NOMO-1 (cell line): ENCODE measurements at regions not wholly inside any gene's neighbourhood (a gene's known extent, or its start where the extent isn't known, plus 50 kb on each side); places are given as distances from the start of the nearest gene placed in this dataset.
"Not testable (repeated sequence)": the region's sequence is repeated elsewhere in the genome, so short reads cannot be mapped to it uniquely, and the experiment has no call there.

Source experiments
- DNase-seq, 2 experiments: peaks; one replicate each; lab custom pipeline; 2025; ENCODE audit not compliant: unreplicated experiment in 2 of 2; lab: John Stamatoyannopoulos, UW

- no peak for DNase-seq
Measured at GRCh38 chr12:74227846-74228545, 309.6 kb upstream of the ATXN7L3B start.

DNA sequence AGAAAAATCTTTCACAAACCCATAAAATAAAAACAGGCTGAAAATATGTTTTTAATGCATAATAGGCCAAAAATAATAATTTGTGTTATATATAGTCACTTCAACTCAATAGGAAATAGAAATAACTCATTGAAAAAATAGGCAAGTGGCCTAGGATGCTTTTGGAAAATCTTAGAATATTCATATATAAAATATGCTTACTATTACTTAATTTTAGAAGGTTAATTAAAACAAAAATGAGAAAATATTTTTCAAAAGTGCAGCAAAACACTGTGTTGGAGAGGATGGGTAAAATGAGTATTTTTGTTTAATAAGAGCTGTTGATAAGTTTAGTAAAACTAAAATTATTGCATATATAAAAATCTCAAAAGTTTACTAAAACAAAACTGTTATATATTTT is 308.0 kb upstream of the ATXN7L3B start:
- no peak for DNase-seq

DNA sequence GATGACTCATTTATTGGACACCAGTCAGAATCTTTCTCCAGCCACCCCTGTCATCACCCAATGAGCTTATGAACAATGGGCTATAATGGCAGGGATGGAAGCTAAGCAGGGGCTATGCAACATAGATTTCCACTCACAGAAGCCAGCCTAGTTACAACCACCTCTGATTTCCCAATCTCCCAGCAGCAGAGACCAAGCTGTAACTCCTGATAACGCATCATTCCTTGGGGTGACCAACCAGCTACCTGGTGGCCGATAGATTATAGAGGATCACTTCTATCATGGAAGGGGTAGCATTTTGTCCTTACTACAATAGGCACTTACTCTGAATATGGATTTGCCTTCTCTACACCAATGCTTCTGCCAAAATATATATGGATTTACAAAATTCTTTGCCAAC is 302.3 kb upstream of the ATXN7L3B start:
- no peak for DNase-seq

- no peak for DNase-seq
Measured at GRCh38 chr12:74241341-74241740, 296.3 kb upstream of the ATXN7L3B start.

GRCh38 chr12:74242088-74242487 is 295.5 kb upstream of the ATXN7L3B start:
- no peak for DNase-seq

- no peak for DNase-seq
Measured at GRCh38 chr12:74245458-74245857, 292.2 kb upstream of the ATXN7L3B start.

GRCh38 chr12:74250891-74251290 is 286.7 kb upstream of the ATXN7L3B start:
- DNase-seq: no peak

GRCh38 chr12:74253826-74254225 is 283.8 kb upstream of the ATXN7L3B start:
- DNase-seq: not testable (repeated sequence)

DNA sequence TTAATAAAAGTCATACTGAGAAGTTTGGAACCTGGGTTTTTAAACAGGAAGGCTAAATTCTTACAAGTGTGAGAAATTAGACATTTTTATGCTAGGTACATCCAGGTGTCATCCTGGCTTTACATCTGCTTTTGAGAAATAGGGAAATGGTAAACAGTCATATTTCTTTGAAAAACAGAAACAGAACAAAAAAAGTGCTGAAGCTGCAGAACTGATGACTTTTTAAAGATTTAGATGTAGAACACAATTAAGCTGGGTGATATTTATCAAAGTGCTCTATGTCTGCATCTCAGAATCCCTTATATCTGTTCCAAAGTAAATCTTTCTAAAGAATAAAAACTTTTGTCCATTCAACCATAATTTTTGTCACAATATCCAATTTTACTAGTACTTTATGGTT is 282.9 kb upstream of the ATXN7L3B start:
- DNase-seq: no peak

DNA sequence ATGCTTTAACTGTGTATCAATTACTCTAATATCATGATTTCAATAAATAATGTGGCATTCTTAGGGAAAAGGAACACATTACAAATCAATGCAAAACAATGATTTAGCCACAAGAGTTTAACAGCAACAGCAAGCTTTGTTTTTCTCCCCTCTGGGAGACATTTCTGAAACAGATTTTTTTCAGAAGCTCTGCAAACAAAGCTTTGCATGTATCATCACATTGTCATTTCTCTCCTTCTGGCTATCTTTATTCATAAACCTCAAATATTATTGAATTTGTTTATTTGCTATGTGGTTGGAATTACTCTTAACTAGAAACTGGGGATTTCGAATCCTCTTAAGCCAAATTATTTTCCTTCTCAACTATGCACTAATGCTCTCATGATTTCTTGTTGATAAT is 278.4 kb upstream of the ATXN7L3B start:
- no peak for DNase-seq

- no peak for DNase-seq
Measured at GRCh38 chr12:74264692-74265091, 272.9 kb upstream of the ATXN7L3B start.

DNA sequence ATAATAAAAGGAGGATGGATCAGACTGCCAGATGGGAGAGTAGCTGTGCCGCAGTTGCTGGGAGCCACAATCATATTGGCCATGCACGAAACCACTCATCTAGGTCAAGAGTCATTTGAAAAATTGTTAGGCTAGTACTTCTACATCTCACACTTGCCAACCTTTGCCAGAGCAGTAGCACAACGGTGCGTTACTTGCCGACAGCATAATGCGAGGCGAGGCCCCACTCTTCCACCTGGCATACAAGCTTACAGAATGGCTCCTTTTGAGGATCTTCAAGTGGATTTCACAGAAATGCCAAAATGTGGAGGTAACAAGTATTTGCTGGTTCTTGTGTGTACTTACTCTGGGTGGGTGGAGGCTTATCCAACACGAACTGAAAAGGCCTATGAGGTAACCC is 268.3 kb upstream of the ATXN7L3B start:
- not testable (repeated sequence) for DNase-seq

GRCh38 chr12:74280156-74280655 is 257.4 kb upstream of the ATXN7L3B start:
- DNase-seq: no peak

DNA sequence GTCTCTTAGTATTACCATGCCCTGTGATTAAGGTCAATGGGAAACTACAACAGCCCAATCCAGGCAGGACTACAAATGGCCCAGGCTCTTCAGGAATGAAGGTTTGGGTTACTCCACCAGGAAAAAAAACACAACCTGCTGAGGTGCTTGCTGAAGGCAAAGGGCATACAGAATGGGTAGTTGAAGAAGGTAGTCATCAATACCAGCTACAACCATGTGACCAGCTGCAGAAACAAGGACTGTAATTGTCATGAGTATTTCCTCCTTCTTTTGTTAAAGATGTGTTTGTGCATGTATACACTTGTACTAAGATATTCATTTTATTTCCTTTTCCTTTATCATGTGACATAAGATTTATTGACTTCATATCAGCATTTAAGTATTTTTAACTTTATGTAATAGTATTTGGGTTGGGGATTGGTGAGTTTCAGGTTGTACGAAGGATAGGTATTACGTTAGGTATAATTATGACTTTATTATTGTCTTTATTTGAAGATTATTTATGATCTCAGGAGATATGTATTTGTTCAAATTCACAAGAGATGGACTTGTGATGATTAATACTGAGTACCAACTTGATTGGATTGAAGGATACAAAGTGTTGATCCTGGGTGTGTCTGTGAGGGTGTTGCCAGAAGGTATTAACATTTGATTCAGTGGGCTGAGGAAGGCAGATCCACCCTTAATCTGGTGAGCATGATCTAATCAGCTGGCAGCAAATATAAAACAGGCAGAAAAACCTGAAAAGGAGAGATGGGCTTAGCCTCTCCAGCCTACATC is 256.0 kb upstream of the ATXN7L3B start:
- not testable (repeated sequence) for DNase-seq

GRCh38 chr12:74283646-74284045 is 254.0 kb upstream of the ATXN7L3B start:
- DNase-seq: no peak

GRCh38 chr12:74285773-74286172 is 251.9 kb upstream of the ATXN7L3B start:
- no peak for DNase-seq

- no peak for DNase-seq
Measured at GRCh38 chr12:74286254-74286653, 251.4 kb upstream of the ATXN7L3B start.

- no peak for DNase-seq
Measured at GRCh38 chr12:74292351-74293194, 245.1 kb upstream of the ATXN7L3B start.

GRCh38 chr12:74293689-74294131 is 243.9 kb upstream of the ATXN7L3B start:
- DNase-seq: no peak

DNA sequence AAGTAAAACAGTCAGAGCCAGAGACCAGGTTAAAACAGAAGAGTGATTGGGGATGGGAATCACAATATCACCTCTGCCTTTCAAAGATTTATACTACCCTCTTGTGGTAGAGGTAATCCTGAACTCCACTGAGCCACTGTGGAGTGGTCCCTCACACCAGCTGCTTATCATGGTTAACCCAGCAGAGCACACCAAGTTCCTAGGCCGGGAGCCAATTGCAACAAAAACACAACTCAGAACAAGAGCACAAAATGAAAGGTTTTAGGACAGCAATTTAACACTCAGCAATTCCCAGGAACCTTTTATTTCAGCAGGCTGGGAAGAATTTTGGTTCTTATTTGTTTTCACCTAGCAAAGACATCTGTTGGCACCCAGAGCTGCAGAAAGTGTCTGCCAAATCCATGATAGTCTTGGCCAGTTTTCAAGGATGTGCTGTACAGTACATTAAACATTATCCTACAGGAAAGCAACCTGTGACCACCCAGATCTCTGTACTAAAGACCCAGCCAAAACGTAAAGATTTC is 220.5 kb upstream of the ATXN7L3B start:
- no peak for DNase-seq

DNA sequence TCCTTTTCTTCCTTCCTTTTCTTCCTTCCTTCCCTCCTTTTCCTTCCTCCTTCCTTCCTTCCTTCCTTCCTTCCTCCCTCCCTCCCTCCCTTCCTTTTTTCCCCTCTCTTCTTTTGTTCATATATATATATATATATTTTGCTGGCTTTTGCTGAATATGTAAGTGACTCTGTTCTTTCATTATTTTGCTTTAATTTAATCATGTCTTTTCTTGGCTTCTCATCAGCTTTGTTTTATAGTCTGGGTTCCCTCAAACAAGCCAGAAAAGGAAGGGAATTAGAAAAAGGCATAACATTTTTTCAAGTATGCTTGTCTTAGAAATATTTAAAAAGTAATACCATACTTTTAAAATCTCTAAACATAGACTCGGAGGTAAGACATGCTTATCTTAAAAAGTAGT is 219.9 kb upstream of the ATXN7L3B start:
- no peak for DNase-seq
